Epithelial cell of esophagus (primary cell): ENCODE measurements at regions not wholly inside any gene's neighbourhood (a gene's known extent, or its start where the extent isn't known, plus 50 kb on each side); places are given as distances from the start of the nearest gene placed in this dataset.

ENCODE experiments used
- DNase-seq: peaks from one replicate; pipeline ENCODE4 v3.0.0; 2010; ENCODE audit warnings: low read depth
- H3K4me3 ChIP-seq: 2 replicates; pipeline ENCODE4 v1.5.1; 2011; ENCODE audit warnings: mild to moderate bottlenecking, low read length, control low read depth
- CTCF ChIP-seq: IDR thresholded peaks from 2 replicates; pipeline ENCODE4 v1.5.1; 2011; ENCODE audit warnings: low read depth, mild to moderate bottlenecking, low read length, control low read depth, inconsistent platforms; ENCODE audit not compliant: insufficient read depth; ENCODE audit errors: missing control alignments

GRCh38 chr1:105664495-105664894 lies 1392.0 kb upstream of the PRMT6 start:
- no peak for TF ChIP-seq CTCF
- no peak for DNase-seq
- no peak overlapping the region for H3K4me3 ChIP-seq

GRCh38 chr1:105678334-105678733 lies 1378.1 kb upstream of the PRMT6 start:
- no peak overlapping the region for H3K4me3 ChIP-seq
- peak; percentile 39 for DNase-seq
- no peak for TF ChIP-seq CTCF

GRCh38 chr1:105684714-105685113 lies 1371.8 kb upstream of the PRMT6 start:
- no peak for TF ChIP-seq CTCF
- H3K4me3 ChIP-seq = no peak overlapping the region
- DNase-seq = no peak

- no peak for DNase-seq
- H3K4me3 ChIP-seq = no peak overlapping the region
- TF ChIP-seq CTCF = no peak
These were observed 1370.4 kb upstream of the PRMT6 start for GRCh38 chr1:105686026-105686425.

- no peak for TF ChIP-seq CTCF
- no peak overlapping the region for H3K4me3 ChIP-seq
- DNase-seq = no peak
These were observed 1369.4 kb upstream of the PRMT6 start for GRCh38 chr1:105686874-105687690.

GRCh38 chr1:105700723-105701122 lies 1355.8 kb upstream of the PRMT6 start:
- no peak for DNase-seq
- H3K4me3 ChIP-seq = no peak overlapping the region
- TF ChIP-seq CTCF = no peak

- no peak for DNase-seq
- no peak overlapping the region for H3K4me3 ChIP-seq
- no peak for TF ChIP-seq CTCF
These were observed 1332.2 kb upstream of the PRMT6 start for GRCh38 chr1:105724286-105724685.
